GM12872 (cell line): ENCODE measurements at regions not wholly inside any gene's neighbourhood (a gene's known extent, or its start where the extent isn't known, plus 50 kb on each side); places are given as distances from the start of the nearest gene placed in this dataset.

Experiments used
- TF ChIP-seq, protein P1 (sequence below): IDR thresholded peaks from 3 replicates; pipeline ENCODE4 v1.5.1; 2011; ENCODE audit warnings: low read depth, mild to moderate bottlenecking, low read length, moderate library complexity; ENCODE audit not compliant: insufficient read depth

DNA sequence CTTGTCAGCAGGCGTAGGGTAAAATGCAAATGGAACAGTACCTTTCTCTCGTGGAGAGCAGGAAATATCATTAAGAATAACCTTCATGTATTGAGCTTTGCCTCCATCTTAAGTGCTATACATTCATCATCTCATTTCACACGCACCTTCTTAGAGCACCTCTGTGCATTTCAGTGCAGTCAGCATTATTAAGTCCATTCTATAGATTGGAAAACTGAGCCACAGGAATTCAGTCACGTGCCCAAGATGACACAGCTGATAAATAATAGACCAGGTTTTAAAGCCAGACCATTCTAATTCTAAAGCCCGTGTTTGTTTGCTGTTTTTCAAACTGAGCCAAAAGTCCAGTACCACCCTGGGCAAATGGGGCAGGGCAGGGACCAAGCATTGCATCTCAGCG is 109.2 kb upstream of the WWC1 start:
- TF ChIP-seq, protein P1, sequence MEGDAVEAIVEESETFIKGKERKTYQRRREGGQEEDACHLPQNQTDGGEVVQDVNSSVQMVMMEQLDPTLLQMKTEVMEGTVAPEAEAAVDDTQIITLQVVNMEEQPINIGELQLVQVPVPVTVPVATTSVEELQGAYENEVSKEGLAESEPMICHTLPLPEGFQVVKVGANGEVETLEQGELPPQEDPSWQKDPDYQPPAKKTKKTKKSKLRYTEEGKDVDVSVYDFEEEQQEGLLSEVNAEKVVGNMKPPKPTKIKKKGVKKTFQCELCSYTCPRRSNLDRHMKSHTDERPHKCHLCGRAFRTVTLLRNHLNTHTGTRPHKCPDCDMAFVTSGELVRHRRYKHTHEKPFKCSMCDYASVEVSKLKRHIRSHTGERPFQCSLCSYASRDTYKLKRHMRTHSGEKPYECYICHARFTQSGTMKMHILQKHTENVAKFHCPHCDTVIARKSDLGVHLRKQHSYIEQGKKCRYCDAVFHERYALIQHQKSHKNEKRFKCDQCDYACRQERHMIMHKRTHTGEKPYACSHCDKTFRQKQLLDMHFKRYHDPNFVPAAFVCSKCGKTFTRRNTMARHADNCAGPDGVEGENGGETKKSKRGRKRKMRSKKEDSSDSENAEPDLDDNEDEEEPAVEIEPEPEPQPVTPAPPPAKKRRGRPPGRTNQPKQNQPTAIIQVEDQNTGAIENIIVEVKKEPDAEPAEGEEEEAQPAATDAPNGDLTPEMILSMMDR, result no peak

DNA sequence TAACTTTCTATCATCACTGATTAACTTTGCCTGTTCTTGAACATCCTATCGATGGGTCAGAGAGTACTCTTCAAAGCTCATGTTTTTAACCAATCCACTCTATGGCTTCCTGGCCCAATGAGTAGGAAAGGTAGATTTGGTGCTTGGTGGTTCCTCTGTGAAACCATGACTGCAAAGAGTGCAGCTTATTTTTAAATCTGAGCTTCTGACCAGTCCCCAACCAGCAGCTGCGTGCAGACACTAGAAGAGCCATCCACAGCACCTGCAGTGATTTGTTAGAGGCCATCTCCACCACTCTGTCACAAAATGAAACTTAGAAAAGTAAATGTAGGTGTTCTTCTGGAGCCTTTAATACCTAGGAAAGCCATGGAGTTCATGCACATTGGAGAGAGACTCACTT is 107.3 kb upstream of the WWC1 start:
- TF ChIP-seq, protein P1, result no peak

DNA sequence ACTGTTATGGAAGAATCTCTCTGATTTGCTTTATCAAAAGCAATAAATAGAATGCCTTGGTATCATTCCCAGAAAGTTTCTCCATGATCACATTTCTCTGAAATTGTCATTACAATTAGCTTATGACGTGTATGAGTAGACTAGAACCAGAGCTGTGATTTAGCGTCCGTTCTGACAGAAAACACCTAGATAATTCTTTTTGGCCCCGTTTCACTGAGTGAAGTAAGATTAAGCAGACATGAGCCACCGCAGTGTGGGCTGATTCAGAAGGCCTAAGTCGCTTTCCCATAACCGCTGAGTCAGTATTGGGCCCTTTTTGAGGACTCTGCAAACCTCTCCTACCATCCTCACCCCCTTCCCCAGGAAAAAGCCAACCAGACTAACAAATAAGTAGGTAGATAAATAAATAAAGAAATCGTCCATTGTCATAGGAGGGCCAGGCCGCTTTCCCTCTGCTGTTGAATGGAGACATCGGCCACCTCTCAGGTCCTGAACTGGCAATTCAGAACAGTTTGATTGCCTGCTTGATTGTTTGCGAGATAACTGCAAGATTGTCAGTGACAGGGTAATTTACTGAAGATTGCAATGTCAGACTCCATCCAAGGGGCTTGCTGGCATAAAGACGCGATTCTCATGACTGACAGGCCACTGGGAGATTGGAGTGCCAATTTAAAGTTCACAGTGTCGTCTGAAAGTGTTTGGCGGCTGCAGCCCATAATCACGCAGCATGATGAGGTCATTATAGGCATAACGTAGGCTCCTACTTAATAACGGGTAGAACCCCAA is 105.0 kb upstream of the WWC1 start:
- TF ChIP-seq, protein P1, result no peak

DNA sequence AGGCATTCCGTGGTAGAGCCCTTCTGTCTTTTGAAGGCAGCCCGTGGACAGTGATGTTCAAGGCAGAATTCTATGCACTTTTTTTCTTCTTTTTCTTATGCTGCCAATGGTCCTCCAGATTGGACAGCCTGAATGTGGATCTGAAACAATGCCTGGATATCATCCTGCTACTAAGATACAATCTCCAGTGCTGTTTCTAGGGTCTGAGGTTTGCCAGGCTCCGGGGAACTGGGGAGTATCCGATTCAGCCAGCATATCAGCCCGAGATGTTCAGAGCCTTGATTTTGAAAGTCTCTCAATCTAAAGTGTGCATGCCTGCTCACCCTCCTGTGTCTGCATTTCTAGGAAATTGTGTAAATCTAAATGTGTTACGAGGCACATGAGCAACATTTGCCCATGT is 103.8 kb upstream of the WWC1 start:
- TF ChIP-seq, protein P1, result no peak

DNA sequence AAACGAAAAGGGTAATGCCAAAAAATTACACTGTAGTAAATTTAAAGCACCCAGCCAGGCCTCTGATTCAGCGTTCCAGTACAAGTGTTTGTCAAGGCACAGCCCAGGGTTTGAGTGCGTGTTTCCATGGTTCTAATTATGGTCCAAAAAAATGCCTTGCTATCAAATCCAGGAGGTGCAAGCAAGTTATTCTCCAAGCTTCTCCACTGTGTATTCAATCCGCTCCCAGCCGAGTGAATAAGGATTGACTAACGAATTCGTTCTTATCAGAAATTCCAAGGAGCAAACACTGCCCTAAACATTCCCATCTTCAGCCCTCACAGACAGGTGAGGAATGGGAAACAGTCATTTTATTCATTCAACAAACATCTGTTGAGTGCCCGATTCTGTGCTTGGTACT is 103.3 kb upstream of the WWC1 start:
- TF ChIP-seq, protein P1, result no peak

DNA sequence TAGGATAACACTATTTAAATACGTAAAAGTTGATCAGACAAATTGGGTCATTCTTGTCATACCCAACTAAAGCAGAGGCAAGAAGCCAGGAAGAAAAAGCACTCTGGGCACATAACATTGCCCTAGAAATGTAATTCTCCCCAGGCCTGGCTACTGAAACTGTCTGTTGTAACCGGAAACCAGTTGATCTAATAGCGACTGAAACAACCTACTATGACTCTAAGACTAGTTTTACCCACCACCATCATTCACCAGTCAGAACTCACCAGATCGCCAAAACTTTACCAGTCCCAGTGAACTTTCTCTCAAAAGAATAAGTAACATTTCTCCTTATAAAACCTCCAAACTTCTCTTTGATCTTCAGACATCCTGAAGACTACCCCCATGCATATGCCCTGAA is 99.3 kb upstream of the WWC1 start:
- TF ChIP-seq, protein P1, result no peak

DNA sequence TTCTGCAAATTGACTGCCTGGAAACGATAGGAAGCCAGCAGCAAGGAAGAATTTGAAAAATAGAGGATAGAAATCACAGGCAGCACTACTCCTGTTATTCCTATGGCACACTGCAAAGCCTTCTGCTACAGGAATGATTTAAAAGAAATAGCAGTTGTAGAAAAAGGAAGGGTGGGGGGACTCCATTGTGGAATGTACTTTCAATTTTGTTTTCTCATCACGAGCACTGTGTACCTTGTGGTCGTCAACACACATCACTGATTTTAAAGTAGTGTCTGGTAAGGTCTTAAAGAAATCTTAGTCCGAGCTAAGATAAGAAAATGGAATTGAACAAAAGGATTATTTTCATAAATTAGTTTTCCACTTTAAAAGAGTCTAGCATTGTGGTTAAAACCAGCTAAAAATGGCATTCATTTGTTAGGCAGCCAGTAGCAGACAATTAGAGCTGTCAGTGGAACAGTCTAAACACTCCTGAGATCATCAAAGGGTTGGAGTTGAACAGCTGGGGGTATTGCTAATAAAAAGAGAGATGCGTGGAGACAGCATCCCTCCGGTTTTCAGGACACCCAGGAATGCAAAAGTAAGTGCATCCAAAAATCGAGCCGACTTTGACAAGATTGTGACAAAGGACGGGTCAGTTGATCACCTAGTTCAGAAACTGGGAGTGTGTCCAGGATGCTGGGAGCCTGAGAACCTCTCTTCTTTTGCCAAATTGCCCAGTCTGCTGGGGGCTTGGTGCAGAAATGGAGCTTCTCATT is 97.8 kb upstream of the WWC1 start:
- TF ChIP-seq, protein P1, result no peak
